H1 (cell line): ENCODE measurements at regions not wholly inside any gene's neighbourhood (a gene's known extent, or its start where the extent isn't known, plus 50 kb on each side); places are given as distances from the start of the nearest gene placed in this dataset.

Experiments used
- CTCF ChIA-PET: fragments of 300-600 bp; sonication (Branson Sonifier 250); formaldehyde crosslinking; loops from one replicate; lab custom pipeline; 2021; ENCODE audit not compliant: partially characterized antibody; lab: Charles Lee
- POLR2A ChIA-PET: fragments of 300-600 bp; sonication (Branson Sonifier 250); formaldehyde crosslinking; loops from one replicate; lab custom pipeline; 2021; ENCODE audit warnings: inconsistent platforms; ENCODE audit not compliant: partially characterized antibody; lab: Charles Lee
- DNase-seq, 2 experiments: peaks; one replicate each; pipeline versions ENCODE4 v3.0.0 to v3.0.0-alpha.2; 2010 to 2022; ENCODE audit warnings: low spot score in 2 of 2, low read depth in 1 of 2, mixed read lengths in 1 of 2
- FAIRE-seq: peaks from 2 replicates; lab custom pipeline; 2011; peaks lifted over from hg19 to GRCh38; lab: Jason Lieb, UNC
- H2AFZ ChIP-seq: 2 replicates; pipeline ENCODE4 v1.8.1; 2012; ENCODE audit warnings: low read length, inconsistent platforms
- H2AK5ac ChIP-seq: 2 replicates; pipeline ENCODE4 v1.6.1; 2013; ENCODE audit warnings: low read depth, low read length
- H2BK120ac ChIP-seq: replicated peaks from 2 replicates; pipeline ENCODE3; 2013; ENCODE audit warnings: low read depth, low read length, inconsistent platforms
- H2BK12ac ChIP-seq: 2 replicates; pipeline ENCODE4 v1.6.1; 2013; ENCODE audit warnings: low read depth, low read length
- H2BK15ac ChIP-seq: 2 replicates; pipeline ENCODE4 v1.6.1; 2013; ENCODE audit warnings: low read length
- H2BK20ac ChIP-seq: 2 replicates; pipeline ENCODE4 v1.6.1; 2013; ENCODE audit warnings: low read length
- H2BK5ac ChIP-seq: 2 replicates; pipeline ENCODE4 v1.6.1; 2013; ENCODE audit warnings: low read depth, low read length
- H3K14ac ChIP-seq: 2 replicates; pipeline ENCODE4 v1.6.1; 2013; ENCODE audit warnings: inconsistent platforms; ENCODE audit not compliant: insufficient read length
- H3K18ac ChIP-seq: 2 replicates; pipeline ENCODE4 v1.6.1; 2013; ENCODE audit warnings: low read length; ENCODE audit errors: extremely low read depth
- H3K23ac ChIP-seq: 2 replicates; pipeline ENCODE4 v1.6.1; 2013; ENCODE audit warnings: inconsistent platforms; ENCODE audit not compliant: insufficient read length
- H3K23me2 ChIP-seq: 2 replicates; pipeline ENCODE4 v1.6.1; 2013; ENCODE audit warnings: low read depth, low read length
- H3K27ac ChIP-seq: 2 replicates; pipeline ENCODE4 v1.6.1; 2011; ENCODE audit warnings: low read depth, low read length, inconsistent platforms
- H3K27me3 ChIP-seq, 4 experiments: replicated peaks in 1 of 4; 1 replicate in 1 of 4; 2 replicates in 3 of 4; pipeline versions ENCODE4 v1.6.1 to v1.8.1; 2011 to 2013; ENCODE audit warnings: low read length in 3 of 4, mild to moderate bottlenecking in 3 of 4, inconsistent platforms in 2 of 4, mixed read lengths in 2 of 4, moderate library complexity in 1 of 4; ENCODE audit not compliant: control insufficient read depth in 3 of 4, insufficient read depth in 3 of 4; ENCODE audit errors: extremely low read depth in 1 of 4
- H3K36me3 ChIP-seq, 4 experiments: 2 replicates each; pipeline versions ENCODE4 v1.6.1 to v1.8.1; 2011 to 2013; ENCODE audit warnings: mild to moderate bottlenecking in 4 of 4, low read length in 3 of 4, moderate library complexity in 2 of 4, control low read depth in 1 of 4, inconsistent platforms in 1 of 4; ENCODE audit not compliant: insufficient read depth in 4 of 4, control insufficient read depth in 2 of 4
- H3K4ac ChIP-seq: replicated peaks from 2 replicates; pipeline ENCODE3; 2013; ENCODE audit warnings: low read length, low read depth, mixed read lengths, inconsistent platforms; ENCODE audit not compliant: insufficient read length
- H3K4me1 ChIP-seq, 4 experiments: replicated peaks in 1 of 4; 1 replicate in 1 of 4; 2 replicates in 3 of 4; pipeline versions ENCODE4 v1.6.1 to v1.8.1; 2011 to 2013; ENCODE audit warnings: low read length in 3 of 4, inconsistent platforms in 2 of 4, mixed read lengths in 1 of 4; ENCODE audit not compliant: insufficient read depth in 4 of 4, control insufficient read depth in 3 of 4
- H3K4me2 ChIP-seq, 2 experiments: 2 replicates each; pipeline versions ENCODE4 v1.6.1 to v1.8.1; 2011 to 2013; ENCODE audit warnings: low read depth in 2 of 2, low read length in 2 of 2, control low read depth in 1 of 2, inconsistent platforms in 1 of 2, mild to moderate bottlenecking in 1 of 2; ENCODE audit not compliant: insufficient read depth in 1 of 2
- H3K4me3 ChIP-seq, 4 experiments: fragments of 200-600, 300-600 bp in 1 of 4; sonication (generic), shearing (Covaris generic), sonication (Bioruptor Twin) in 1 of 4; 2 replicates each; pipeline versions ENCODE4 v1.5.1 to v1.8.1; 2011 to 2016; ENCODE audit warnings: low read length in 4 of 4, low read depth in 3 of 4, control low read depth in 2 of 4, inconsistent platforms in 2 of 4, mild to moderate bottlenecking in 2 of 4, mixed read lengths in 1 of 4, moderate library complexity in 1 of 4; ENCODE audit not compliant: insufficient read depth in 2 of 4; ENCODE audit errors: extremely low read depth in 1 of 4
- H3K56ac ChIP-seq: replicated peaks from 2 replicates; pipeline ENCODE3; 2013; ENCODE audit warnings: low read depth, mild to moderate bottlenecking, mixed read lengths, low read length, inconsistent platforms; ENCODE audit not compliant: insufficient read length
- H3K79me1 ChIP-seq: 2 replicates; pipeline ENCODE4 v1.6.1; 2013; ENCODE audit warnings: low read depth, low read length, control low read depth
- H3K79me2 ChIP-seq, 2 experiments: 2 replicates each; pipeline versions ENCODE4 v1.6.1 to v1.8.1; 2012 to 2013; ENCODE audit warnings: low read length in 2 of 2, mild to moderate bottlenecking in 2 of 2, inconsistent platforms in 1 of 2; ENCODE audit not compliant: insufficient read depth in 2 of 2, control insufficient read depth in 1 of 2
- H3K9ac ChIP-seq, 4 experiments: replicated peaks in 1 of 4; 1 replicate in 1 of 4; 2 replicates in 3 of 4; pipeline versions ENCODE4 v1.6.1 to v1.8.1; 2011 to 2013; ENCODE audit warnings: low read depth in 3 of 4, low read length in 3 of 4, control low read depth in 2 of 4, mild to moderate bottlenecking in 2 of 4, moderate library complexity in 2 of 4, inconsistent platforms in 1 of 4; ENCODE audit errors: extremely low read depth in 1 of 4
- H3K9me3 ChIP-seq, 2 experiments: 2 replicates each; pipeline versions ENCODE4 v1.6.1 to v1.8.1; 2012 to 2013; ENCODE audit warnings: mild to moderate bottlenecking in 2 of 2, moderate library complexity in 2 of 2, control low read depth in 1 of 2, inconsistent platforms in 1 of 2, low read depth in 1 of 2, low read length in 1 of 2, mixed read lengths in 1 of 2; ENCODE audit not compliant: insufficient read depth in 2 of 2
- H4K20me1 ChIP-seq, 2 experiments: replicated peaks in 1 of 2; 2 replicates each; pipeline versions ENCODE3 to v1.8.1; 2011 to 2013; ENCODE audit warnings: inconsistent platforms in 2 of 2, low read length in 2 of 2, mild to moderate bottlenecking in 1 of 2; ENCODE audit not compliant: insufficient read depth in 2 of 2, control insufficient read depth in 1 of 2
- H4K5ac ChIP-seq: 2 replicates; pipeline ENCODE4 v1.6.1; 2013; ENCODE audit warnings: low read length, low read depth, mixed read lengths, inconsistent platforms; ENCODE audit not compliant: insufficient read length
- H4K8ac ChIP-seq: 2 replicates; pipeline ENCODE4 v1.8.0; 2013; ENCODE audit warnings: mild to moderate bottlenecking, moderate library complexity, low read length, inconsistent platforms; ENCODE audit not compliant: insufficient read depth; ENCODE audit errors: extremely low read depth
- H4K91ac ChIP-seq: replicated peaks from 2 replicates; pipeline ENCODE3; 2013; ENCODE audit warnings: low read length, mixed read lengths, inconsistent platforms; ENCODE audit not compliant: insufficient read length
- CTBP2 ChIP-seq: IDR thresholded peaks from 2 replicates; pipeline ENCODE4 v1.7.0; 2011; ENCODE audit warnings: borderline replicate concordance, mild to moderate bottlenecking, moderate library complexity, mixed read lengths, low read length; ENCODE audit not compliant: insufficient read depth, insufficient read length
- KDM4A ChIP-seq: IDR thresholded peaks from one replicate; pipeline ENCODE4 v1.7.1; 2012; ENCODE audit warnings: low read depth, mild to moderate bottlenecking, moderate library complexity, low read length, inconsistent platforms; ENCODE audit not compliant: severe bottlenecking
- KDM5A ChIP-seq: fragments of 200-600 bp; IDR thresholded peaks from 2 replicates; pipeline ENCODE4 v1.7.1; 2012; ENCODE audit warnings: mild to moderate bottlenecking, low read length, inconsistent platforms, mixed read lengths
- RAD21 ChIP-seq, 2 experiments: IDR thresholded peaks in 1 of 2; conservative IDR thresholded peaks in 1 of 2; 2 replicates each; pipeline ENCODE4 v1.6.1; 2011; ENCODE audit warnings: low read depth in 2 of 2, low read length in 2 of 2, improper control_type of control experiment in 1 of 2, inconsistent platforms in 1 of 2, mild to moderate bottlenecking in 1 of 2, moderate library complexity in 1 of 2
- RFX5 ChIP-seq: IDR thresholded peaks from 2 replicates; pipeline ENCODE4 v1.6.1; 2011; ENCODE audit warnings: low read depth, low read length, improper control_type of control experiment, borderline replicate concordance
- RXRA ChIP-seq: IDR thresholded peaks from 2 replicates; pipeline ENCODE4 v1.6.1; 2011; ENCODE audit warnings: low read depth, mild to moderate bottlenecking, low read length, moderate library complexity; ENCODE audit not compliant: insufficient read depth
- SP4 ChIP-seq: IDR thresholded peaks from 2 replicates; pipeline ENCODE4 v1.6.1; 2012; ENCODE audit warnings: low read length, inconsistent platforms
- SUZ12 ChIP-seq: fragments of 200-600 bp; sonication (generic); IDR thresholded peaks from 2 replicates; pipeline ENCODE4 v1.6.1; 2012; ENCODE audit warnings: mild to moderate bottlenecking, inconsistent platforms, low read length, moderate library complexity, mixed read lengths
- WGBS, 2 experiments: shearing (Covaris generic) in 1 of 2; methylation state at CpG; one replicate each; pipeline versions ENCODE4 v1.1.6 to v1.1.7; 2013 to 2015; ENCODE audit warnings: low lambda C conversion rate in 2 of 2, mixed read lengths in 2 of 2, inconsistent platforms in 1 of 2, low coverage in 1 of 2, missing lambda C conversion rate in 1 of 2; ENCODE audit not compliant: insufficient replicate concordance in 2 of 2, insufficient coverage in 1 of 2, insufficient read length in 1 of 2; ENCODE audit errors: extremely low coverage in 1 of 2, missing lambda C conversion rate in 1 of 2; 5-methylcytosine and 5-hydroxymethylcytosine counted together

- Histone ChIP-seq H3K9ac (no peak overlapping the region), H3K79me1 (no peaks in the 10 kb centered on the region), H3K4me3 (no peak overlapping the region), H3K9me3 (no peaks in the 10 kb centered on the region), H3K14ac (no peak overlapping the region), H4K20me1 (no peaks in the 10 kb centered on the region), H2BK20ac (no peak overlapping the region), H3K56ac (no peak overlapping the region), H3K18ac (no peak overlapping the region), H2AFZ (no peak overlapping the region), H2BK15ac (no peak overlapping the region), H4K91ac (no peak overlapping the region), H2BK12ac (no peak overlapping the region), H3K23me2 (no peaks in the 10 kb centered on the region), H2BK120ac (no peak overlapping the region), H3K27me3 (no peaks in the 10 kb centered on the region), H4K8ac (no peak overlapping the region), H2BK5ac (no peak overlapping the region), H3K4me2 (peak overlapping the region in 1 of 2 experiments; percentile 22; a peak in 1 of 4 replicates), H3K36me3 (no peaks in the 10 kb centered on the region), H3K27ac (no peak overlapping the region), H4K5ac (no peak overlapping the region), H3K23ac (no peak overlapping the region), H3K4ac (no peak overlapping the region), H3K79me2 (no peaks in the 10 kb centered on the region), H3K4me1 (peaks cover 5 to 18% (median 12%) of the 10 kb centered on the region in 4 experiments), H2AK5ac (no peak overlapping the region)
- TF ChIP-seq CTBP2 (no peak), SUZ12 (no peak), KDM4A (no peak), SP4 (no peak), RAD21 (IDR thresholded peaks at IDR 0.05 in 1 of 2, conservative IDR thresholded peaks at IDR 0.05 in 1 of 2; ENCODE audit: low read depth in 2 of 2, low read length in 2 of 2) (no peak), RFX5 (no peak), KDM5A (no peak), RXRA (no peak)
- WGBS, 2 experiments: 82% methylated on average over 3 of the region's 3 CpGs; no CpG with 5 or more reads in 1 of the 2 experiments
- no peak for FAIRE-seq
- ChIA-PET CTCF (interaction anchor here (0.6 kb wide), 1 partner anchor 351 kb away, joined by 3 read pairs; no protein-coding TSS in a partner anchor), POLR2A (no interaction called here)
- no peak for DNase-seq
Observed at GRCh38 chr1:67893126-67893495, 59.8 kb upstream of the GNG12 start.
